Transverse colon (tissue), 3 donors: ENCODE measurements at regions not wholly inside any gene's neighbourhood (a gene's known extent, or its start where the extent isn't known, plus 50 kb on each side); places are given as distances from the start of the nearest gene placed in this dataset.

ENCODE experiments used
- CTCF ChIP-seq, 5 experiments: fragments of 200-600 bp in 3 of 5; fragments of 450-650 bp in 2 of 5; sonication (generic) in 3 of 5; IDR thresholded peaks; 1 replicate in 2 of 5; 2 replicates in 3 of 5; pipeline ENCODE4 v1.5.1; 2016 to 2017; ENCODE audit warnings: antibody characterized with exemption in 5 of 5, inconsistent platforms in 3 of 5, mild to moderate bottlenecking in 2 of 5, moderate library complexity in 1 of 5
- EP300 ChIP-seq: sonication (generic); formaldehyde crosslinking; IDR thresholded peaks from one replicate; pipeline ENCODE4 v1.6.1; 2017; ENCODE audit warnings: antibody characterized with exemption, low read depth
- POLR2A ChIP-seq: fragments of 450-650 bp; IDR thresholded peaks from one replicate; pipeline ENCODE4 v1.6.1; 2016; ENCODE audit warnings: antibody characterized with exemption, mild to moderate bottlenecking, moderate library complexity

DNA sequence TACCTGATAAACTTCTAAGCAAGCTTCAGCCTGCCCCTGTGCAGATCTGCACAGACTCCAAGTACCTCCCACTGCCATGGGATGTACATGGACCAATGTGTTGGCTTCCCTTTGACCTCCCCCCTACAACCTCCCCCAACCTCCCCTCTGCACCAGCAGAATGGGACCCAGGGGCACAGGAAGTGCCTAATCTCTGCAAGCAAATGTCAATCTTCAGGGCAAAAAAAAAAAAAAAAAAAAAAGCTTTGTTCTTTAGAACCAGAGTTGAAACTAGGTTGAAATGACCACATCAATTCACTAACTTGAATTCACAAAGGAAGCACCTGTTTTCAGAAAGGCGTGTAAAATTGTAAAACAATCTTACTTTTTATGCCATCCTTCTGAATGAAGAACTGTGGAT, 53.9 kb upstream of the TIAM1 start:
- TF ChIP-seq EP300: no peak
- no peak for TF ChIP-seq CTCF (IDR thresholded peaks at IDR 0.05)
- no peak for TF ChIP-seq POLR2A
